Fibroblast of lung (primary cell): ENCODE measurements at regions not wholly inside any gene's neighbourhood (a gene's known extent, or its start where the extent isn't known, plus 50 kb on each side); places are given as distances from the start of the nearest gene placed in this dataset.

Experiments
- EZH2 ChIP-seq: IDR thresholded peaks from 2 replicates; pipeline ENCODE4 v1.5.1; 2012; ENCODE audit warnings: low read length, control low read depth, mild to moderate bottlenecking; ENCODE audit errors: missing control alignments
- TF ChIP-seq, protein P1 (sequence below), 2 donors: IDR thresholded peaks in 1 of 2; conservative IDR thresholded peaks in 1 of 2; 1 replicate in 1 of 2; 2 replicates in 1 of 2; pipeline ENCODE4 v1.5.1; 2011 to 2012; ENCODE audit warnings: low read length in 2 of 2, control low read depth in 1 of 2, inconsistent platforms in 1 of 2, low read depth in 1 of 2, mild to moderate bottlenecking in 1 of 2

DNA sequence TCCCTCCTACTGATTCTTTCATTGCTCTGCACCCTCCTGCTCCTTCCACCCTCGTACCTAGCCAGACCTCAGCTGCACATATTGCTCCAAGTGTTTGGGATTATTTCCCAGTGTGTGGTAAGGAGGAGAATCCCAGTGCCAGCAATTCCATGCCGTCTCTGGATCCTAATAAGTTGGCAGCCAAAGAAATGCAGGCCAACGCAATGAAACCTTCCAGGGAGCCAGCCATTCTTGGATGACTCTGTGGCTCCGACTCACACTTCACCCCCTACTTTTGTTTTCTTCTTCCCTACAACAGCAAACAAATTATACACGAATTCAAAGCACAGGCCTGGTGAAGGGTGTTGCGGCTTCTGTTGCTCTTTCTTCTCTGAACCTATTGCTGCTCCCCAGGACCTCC lies 82.5 kb upstream of the SLC1A3 start:
- TF ChIP-seq, protein P1, sequence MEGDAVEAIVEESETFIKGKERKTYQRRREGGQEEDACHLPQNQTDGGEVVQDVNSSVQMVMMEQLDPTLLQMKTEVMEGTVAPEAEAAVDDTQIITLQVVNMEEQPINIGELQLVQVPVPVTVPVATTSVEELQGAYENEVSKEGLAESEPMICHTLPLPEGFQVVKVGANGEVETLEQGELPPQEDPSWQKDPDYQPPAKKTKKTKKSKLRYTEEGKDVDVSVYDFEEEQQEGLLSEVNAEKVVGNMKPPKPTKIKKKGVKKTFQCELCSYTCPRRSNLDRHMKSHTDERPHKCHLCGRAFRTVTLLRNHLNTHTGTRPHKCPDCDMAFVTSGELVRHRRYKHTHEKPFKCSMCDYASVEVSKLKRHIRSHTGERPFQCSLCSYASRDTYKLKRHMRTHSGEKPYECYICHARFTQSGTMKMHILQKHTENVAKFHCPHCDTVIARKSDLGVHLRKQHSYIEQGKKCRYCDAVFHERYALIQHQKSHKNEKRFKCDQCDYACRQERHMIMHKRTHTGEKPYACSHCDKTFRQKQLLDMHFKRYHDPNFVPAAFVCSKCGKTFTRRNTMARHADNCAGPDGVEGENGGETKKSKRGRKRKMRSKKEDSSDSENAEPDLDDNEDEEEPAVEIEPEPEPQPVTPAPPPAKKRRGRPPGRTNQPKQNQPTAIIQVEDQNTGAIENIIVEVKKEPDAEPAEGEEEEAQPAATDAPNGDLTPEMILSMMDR (conservative IDR thresholded peaks at IDR 0.05 in 1 of 2, IDR thresholded peaks at IDR 0.05 in 1 of 2; ENCODE audit: low read depth in 1 of 2, low read length in 2 of 2) = no peak
- TF ChIP-seq EZH2 = no peak
